Epithelial cell of proximal tubule (primary cell): ENCODE measurements at regions not wholly inside any gene's neighbourhood (a gene's known extent, or its start where the extent isn't known, plus 50 kb on each side); places are given as distances from the start of the nearest gene placed in this dataset.

Experiments used
- DNase-seq: peaks from one replicate; pipeline ENCODE4 v3.0.0-alpha.2; 2011; ENCODE audit warnings: low read depth
- H3K4me3 ChIP-seq: 2 replicates; pipeline ENCODE4 v1.5.1; 2011; ENCODE audit warnings: low read depth, mild to moderate bottlenecking, low read length
- TF ChIP-seq, protein P1 (sequence below): conservative IDR thresholded peaks from 2 replicates; pipeline ENCODE4 v1.5.1; 2012; ENCODE audit warnings: low read depth, mild to moderate bottlenecking, low read length

DNA sequence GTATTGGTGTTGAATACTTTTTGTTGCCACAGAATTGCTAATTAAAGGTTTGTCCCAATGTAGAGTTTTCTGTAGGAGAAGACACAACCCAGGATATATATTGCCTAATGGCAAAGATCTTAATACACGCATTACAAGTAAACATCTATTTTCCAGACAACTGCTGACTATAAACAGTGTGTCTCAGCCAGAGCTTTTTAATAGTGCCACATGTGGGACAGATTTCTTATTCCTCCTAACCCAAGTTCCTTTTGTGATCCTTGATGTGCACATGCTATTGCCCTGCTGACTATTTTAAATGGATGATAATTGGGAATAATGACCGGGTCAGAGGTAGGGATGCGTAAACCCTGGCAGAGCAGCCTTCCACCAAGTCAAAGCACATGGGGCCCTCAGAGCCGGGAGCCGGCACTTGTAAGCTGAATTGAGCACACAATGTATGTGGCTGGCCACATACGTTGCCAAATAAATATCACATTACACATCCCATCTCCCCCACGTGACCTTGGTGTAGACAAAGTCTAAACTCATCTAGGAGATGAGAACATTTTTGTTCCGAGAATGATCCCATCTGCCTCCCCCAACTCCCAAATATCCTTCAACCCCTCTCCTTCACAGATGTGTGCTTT is 209.8 kb upstream of the NFIA start:
- TF ChIP-seq, protein P1, sequence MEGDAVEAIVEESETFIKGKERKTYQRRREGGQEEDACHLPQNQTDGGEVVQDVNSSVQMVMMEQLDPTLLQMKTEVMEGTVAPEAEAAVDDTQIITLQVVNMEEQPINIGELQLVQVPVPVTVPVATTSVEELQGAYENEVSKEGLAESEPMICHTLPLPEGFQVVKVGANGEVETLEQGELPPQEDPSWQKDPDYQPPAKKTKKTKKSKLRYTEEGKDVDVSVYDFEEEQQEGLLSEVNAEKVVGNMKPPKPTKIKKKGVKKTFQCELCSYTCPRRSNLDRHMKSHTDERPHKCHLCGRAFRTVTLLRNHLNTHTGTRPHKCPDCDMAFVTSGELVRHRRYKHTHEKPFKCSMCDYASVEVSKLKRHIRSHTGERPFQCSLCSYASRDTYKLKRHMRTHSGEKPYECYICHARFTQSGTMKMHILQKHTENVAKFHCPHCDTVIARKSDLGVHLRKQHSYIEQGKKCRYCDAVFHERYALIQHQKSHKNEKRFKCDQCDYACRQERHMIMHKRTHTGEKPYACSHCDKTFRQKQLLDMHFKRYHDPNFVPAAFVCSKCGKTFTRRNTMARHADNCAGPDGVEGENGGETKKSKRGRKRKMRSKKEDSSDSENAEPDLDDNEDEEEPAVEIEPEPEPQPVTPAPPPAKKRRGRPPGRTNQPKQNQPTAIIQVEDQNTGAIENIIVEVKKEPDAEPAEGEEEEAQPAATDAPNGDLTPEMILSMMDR, result no peak
- no peak overlapping the region for H3K4me3 ChIP-seq
- no peak for DNase-seq

DNA sequence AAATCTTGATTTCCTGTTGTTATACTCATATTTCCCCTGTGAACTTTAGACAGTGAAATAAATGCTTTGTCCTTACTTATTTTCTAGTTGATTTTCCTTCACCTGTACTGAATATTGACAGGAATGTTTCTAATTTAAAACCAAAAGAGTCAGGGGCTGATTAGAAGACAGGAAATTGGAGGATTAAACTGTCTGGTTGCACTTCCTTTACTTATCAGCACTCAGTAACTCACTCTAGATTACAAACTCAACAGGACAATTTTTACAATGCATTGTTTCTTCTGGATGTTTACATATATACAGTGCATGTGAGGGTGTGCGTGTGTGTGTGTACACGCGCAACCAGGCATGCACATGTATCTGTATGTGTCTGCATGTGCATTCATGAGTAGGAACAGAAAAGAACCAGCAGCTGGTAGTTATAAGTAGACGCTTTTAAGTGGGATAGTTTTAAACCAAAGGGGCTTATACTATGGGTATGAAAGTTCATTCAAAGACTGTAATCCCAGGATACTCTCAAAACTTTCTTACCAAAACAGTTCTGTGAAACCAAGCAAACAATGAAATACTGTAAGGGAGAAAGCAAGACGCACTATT is 212.0 kb upstream of the NFIA start:
- no peak overlapping the region for H3K4me3 ChIP-seq
- DNase-seq, result no peak
- TF ChIP-seq, protein P1, result no peak

DNA sequence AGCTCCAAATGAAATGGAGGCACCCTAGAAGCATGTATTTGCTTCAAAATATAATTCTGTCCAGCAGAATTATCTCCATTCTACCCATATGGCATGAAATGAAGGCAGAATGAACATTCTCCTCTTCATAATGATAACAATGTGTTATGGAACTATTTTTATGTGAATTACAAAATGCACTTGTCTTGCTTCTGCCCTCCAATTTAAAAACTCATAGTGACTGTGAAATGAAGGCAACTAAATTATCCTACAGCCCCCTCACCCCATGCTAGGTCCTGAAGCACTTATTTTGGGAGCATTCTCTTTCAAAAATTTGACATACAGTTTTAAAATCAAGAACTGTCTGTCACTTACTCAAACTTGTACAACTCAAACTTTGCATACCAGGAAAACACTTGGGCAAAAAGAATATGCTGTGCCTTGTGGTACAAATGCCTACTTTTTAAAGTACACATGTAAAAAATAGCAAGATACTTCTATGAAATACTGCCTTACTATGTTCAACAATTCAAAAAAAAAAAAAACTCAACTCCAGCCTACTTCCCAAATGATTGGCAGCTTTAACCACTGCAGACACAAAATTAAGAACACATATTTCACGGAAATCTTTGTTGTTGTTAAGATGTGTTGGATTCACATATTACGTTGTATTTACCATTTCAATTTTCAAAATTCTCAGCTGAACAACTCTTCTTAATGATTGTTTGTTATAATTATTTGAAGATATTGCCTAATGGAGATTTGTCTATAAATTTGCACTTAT is 213.3 kb upstream of the NFIA start:
- DNase-seq, result no peak
- no peak overlapping the region for H3K4me3 ChIP-seq
- TF ChIP-seq, protein P1, result no peak

DNA sequence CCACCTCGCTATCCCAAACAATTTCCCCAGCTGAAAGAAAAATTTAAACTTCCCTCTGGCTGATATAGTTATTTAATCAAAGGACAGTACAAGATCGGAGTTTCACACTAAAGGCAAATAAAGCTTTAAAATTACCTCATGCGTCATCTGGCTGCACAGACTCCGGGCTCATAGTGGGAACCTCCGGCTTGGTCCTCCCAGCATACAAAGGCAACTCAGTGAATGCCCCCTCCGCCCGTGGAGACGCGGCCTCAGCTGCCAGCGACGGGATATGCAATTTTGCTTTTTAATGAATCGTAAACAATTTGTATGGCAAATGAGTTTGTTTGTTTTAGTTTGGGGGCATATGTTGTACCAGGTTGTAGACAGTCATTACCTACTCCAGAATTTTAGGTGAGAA is 214.6 kb upstream of the NFIA start:
- H3K4me3 ChIP-seq, result no peak overlapping the region
- no peak for DNase-seq
- TF ChIP-seq, protein P1, result no peak

DNA sequence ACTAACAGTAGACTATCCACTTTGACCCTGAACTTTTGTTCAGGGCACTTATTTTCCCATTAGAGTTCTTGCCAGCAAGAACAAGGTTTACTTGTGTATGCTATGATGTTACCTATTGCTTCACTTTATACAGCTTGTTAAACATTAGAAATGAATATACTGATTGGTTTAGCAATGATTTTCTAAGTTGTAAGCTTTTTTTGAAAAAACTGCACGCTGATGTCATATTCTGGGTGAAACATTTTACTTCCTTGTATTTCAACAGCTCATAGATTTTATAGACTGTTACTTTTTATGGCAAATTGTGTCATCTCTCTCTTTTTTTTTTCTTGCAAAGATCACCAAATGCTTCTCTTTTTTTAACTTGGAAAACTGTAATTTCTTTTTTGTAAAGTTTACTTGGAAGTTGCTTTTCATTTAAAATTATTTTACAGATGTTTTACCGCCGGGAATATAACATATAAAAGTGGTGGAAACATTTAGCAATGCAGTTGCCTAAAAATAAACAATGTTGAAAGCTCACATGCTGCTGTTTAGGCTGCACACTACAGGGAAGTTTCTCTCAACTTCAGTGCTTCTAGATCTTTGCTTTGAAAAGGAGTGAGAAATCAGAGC is 215.3 kb upstream of the NFIA start:
- DNase-seq, result peak; percentile 71
- TF ChIP-seq, protein P1, result no peak
- no peak overlapping the region for H3K4me3 ChIP-seq

DNA sequence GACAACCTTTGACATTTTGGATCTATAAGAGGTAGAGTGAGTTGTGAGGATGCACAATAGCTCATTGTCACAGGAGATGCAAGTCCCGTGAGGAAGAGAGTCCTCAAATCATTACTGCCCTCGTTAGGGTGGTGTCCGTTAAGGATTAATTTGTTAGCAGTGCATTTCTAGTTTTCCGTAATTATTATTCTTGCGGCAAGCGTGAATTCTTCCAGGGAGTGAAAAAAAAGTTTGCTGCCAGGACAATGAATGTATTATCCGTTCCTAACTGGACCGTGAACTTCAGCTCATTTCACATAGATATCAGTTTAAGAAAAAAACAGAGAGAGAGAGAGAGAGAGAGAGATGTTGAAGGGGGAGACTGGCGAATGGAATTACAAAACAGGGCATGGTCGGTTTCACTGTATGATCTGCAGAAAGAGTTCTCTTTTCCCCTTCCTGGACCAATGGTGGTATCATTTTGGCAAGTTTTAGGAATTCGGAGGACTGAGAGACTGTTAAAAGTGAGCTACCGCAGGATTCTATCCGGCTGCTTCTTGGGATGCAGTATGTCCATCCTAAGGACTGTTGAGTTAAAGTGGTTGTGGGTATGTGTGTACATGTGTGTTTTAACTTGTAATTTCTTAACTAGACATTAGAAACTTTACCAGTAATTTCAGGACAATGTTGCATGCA is 216.0 kb upstream of the NFIA start:
- no peak overlapping the region for H3K4me3 ChIP-seq
- TF ChIP-seq, protein P1, result no peak
- peak; percentile 6 for DNase-seq
